Non-pigmented ciliary epithelial cell (primary cell): ENCODE measurements at regions not wholly inside any gene's neighbourhood (a gene's known extent, or its start where the extent isn't known, plus 50 kb on each side); places are given as distances from the start of the nearest gene placed in this dataset.

Experiments used
- DNase-seq: peaks from one replicate; pipeline ENCODE4 v3.0.0-alpha.2; 2010; ENCODE audit warnings: low read depth

DNA sequence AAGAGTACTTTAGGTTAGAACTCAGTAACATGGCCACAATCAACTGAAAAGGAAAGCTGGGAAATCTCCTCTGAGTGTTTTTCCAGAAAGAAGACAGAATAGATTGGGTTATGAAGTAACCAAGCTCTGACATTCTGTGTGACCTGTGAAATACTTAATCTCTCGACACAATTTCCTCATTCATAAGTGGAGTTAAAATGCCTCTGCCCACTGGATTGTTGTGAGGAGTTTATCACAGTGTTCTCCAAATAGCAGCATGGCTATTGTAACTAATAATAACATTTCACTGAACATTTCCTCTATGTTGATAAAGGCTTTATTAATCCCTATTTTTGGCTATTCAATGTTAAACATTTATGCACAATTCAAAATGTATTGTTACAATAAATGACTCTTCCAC lies 311.0 kb downstream of the GABRB2 start:
- DNase-seq, result no peak

DNA sequence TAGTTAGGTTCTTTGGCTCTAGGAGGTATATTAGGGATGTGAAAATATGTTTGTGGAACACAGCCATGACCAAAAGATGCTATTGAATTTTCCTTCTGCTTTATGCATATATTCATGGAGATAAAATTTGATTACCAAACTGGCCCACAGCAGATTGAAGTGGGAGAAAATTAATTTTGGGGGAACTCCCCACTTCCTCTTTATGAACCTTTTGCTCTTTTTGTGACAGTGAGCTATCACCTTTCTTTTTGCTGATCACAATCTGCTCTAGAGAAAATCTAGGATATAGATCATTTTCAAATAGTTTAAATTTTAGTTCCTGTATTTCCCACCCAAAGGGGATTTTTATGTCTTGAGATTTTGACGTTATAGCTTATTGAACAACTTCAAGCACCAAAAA lies 313.0 kb downstream of the GABRB2 start:
- no peak for DNase-seq

DNA sequence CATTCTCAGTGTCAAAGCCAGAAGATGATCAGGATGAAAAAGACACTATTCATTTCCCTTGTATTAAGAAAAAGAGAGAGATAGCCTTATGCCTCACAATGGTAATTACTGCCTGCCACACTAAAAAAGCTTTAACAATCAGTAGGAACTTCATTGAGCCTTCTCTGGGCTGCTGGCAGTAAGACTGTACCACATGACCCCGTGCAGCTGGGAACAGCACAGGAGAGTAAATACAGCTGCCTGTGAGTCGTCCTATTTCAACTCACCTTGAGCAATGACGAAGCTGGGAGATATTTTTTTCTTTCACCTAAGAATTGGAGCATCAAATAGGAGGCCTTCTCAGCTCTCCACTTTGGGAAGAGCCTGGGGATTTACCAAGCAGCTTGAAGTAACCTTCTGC lies 316.3 kb downstream of the GABRB2 start:
- no peak for DNase-seq

DNA sequence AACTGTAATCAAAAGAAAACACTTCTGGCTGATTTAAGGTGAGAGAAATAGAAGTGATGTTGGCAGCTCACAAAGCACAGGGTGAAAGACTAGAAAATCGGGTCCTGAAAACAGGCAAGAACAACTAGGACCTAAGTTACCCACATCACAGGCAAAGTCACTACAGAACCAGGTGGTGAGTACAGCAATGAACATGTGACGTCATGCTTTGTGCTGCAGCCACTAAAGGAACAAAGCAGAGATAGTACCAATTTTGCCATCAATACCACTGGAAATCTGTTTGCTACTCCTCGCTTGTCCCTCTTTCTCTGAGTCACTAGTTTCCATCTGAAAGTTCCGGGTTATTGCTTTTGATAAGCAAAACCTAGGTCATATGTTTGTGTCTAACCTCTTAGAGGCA lies 326.7 kb downstream of the GABRB2 start:
- no peak for DNase-seq

DNA sequence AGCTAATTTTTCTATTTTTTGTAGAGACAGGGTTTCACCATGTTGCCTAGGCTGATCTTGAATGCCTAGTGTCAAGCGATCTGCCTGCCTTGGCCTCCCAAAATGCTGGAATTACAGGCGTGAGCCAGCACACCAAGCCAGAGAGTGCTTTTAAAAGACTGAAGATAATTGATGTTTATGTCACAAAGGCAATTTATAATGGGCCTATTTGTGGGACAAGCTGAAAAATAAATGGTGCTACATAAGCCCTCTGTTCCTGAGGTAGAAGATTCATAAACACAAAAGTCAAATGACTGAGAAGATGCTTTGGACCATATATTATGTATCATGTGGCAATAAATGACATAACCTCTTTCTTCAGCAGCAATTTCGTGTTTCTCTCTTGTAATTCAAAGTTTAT lies 329.6 kb downstream of the GABRB2 start:
- no peak for DNase-seq

DNA sequence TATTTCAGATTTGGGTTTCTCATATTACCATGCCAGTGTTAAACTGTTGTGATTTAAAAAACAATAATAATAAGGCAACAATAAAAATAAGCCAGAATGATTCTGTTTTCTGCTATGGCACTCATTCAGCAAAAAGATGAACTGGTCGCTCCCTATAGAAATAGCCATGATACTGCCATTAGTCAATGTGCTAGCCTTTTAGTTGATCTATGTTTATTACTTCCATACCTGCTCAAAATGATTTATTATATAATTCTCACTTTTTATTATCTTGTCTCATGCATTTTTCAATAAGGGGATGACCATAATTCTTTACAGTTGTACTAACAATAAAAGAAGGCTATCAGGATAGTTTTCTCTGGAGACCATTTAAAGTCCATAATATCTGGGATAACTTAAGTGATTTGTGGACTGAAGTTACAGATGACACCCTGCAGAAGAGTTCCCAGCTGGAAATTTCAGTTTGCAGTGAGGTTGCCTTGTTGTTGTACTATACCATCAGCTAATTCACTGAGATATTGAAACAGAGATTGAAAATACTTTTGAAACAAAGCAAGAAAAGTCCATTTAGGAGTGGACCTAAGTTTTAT lies 334.3 kb downstream of the GABRB2 start:
- no peak for DNase-seq

DNA sequence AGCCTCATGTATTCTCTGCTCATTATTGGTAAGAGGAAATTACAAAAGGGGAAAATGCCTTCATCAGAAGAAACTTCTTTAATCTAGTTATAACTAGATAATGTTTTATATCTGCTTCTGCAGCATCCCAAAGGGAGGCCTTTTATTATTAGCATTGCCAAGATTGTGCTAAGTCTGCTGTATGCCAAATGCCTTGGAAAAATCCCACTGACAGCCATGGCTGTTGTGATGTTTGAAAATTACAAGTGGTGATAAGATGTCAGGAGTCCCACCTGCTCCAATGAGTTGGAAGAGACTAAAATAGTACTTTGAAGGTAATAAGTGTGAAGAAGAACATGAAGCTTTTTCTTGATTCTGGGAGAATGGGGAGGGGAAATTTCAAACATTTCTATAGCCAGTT lies 345.0 kb downstream of the GABRB2 start:
- no peak for DNase-seq

DNA sequence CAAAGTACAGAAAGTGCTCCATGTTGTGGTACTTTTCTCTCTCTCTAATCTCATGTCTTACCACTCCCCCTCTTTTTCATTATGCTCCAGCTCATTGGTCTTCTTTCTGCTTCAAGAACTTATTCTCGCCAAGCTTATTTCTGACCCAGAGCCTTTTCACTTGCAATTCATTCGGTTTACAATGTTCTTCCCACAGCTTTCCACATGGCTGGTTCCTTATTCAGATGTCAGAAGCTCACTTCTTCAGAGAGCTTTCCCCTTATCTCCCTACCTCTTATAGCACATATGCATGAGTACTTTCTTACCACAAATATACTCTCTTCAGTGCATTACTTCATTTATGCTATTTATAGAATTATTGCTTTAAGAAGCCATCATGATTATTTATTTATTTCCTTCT lies 338.8 kb upstream of the ATP10B start:
- DNase-seq, result no peak

DNA sequence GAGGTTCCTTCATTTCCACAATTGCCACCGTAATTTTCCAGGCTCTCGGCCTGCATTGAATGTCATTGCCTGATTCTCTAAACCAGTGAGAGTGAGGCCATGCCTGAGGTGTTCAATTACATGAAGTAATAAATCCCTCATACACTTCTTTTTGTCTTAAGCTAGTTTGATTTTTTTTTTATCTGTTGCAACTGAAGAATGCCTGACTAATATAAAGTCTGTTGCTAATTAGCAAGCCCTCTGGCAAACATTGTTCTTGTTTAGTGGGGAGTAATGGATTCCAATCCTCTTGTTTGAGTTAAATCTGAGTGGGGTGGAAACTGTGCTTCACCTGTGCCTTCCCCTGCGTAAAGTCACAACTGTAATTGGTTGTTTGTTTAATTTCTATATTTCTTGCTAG lies 338.1 kb upstream of the ATP10B start:
- DNase-seq, result no peak

DNA sequence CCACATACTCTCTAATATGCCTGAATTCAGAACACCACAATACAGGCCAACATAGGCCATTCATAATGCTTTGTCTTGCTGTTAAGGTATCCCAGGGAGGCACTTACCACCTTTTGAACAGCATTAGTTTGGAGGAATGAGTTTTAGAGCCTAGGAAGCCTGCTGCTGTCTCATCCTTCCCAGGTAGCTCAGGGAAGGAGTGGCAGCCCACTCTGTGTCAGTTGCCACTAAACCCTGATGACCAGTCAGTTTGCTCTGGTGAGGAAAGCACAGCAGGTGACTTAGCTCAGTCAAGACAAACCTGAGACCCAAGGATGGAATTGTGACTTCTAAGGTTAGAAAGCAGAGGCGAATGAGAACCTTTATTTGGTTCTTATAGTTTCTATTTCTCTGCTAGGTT lies 337.4 kb upstream of the ATP10B start:
- no peak for DNase-seq

DNA sequence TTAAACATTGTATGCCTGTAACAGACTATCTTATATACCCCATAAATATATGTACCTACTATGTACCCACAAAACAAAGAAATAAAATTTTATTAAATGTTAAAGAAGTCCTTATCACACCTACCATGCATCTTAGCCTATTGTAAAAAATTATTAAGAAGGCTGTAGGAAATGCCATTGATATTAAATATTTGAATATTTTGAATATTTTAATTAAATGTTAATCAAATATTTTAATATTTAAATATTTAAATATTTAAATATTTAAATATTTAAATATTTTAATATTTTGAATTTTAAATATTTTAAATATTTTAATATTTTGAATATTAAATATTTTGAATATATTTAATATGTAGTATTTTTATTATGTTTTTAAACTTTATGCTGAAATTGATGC lies 331.5 kb upstream of the ATP10B start:
- no peak for DNase-seq

DNA sequence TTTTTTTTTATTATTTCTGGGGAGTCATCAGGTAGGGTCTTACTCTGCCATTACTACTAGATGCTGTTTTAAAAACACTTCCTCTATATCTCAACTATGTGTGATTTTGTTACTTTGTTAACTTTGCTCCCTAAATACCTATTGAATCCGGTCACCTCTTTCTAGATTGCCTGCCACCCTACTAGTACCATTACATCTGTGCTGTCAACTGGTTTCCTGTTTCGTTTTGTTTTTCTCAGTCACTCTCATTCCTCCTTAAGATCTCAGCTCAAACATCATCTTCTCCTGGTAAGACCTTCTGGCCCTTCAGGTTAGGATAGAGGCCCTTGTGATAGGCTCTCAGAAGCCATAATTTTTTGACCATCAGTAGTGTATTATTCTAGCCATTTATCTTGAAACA lies 324.2 kb upstream of the ATP10B start:
- DNase-seq, result no peak

DNA sequence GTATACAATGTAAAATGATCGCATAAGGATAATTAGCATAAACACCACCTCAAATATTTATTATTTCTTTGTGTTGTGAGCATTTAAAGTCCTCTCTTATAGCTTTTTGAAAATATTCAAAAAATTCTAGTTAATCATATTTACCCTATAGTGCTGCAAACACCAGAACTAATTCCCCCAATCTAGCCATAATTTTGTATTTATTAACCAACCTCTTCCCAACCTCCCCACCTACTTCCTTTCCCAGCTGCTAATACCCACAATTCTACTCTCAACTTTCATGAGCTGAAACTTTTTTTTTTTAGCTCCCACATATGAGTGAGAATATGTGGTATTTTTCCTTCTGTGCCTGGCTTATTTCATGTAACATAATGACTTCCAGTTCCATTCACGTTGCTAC lies 317.8 kb upstream of the ATP10B start:
- no peak for DNase-seq

DNA sequence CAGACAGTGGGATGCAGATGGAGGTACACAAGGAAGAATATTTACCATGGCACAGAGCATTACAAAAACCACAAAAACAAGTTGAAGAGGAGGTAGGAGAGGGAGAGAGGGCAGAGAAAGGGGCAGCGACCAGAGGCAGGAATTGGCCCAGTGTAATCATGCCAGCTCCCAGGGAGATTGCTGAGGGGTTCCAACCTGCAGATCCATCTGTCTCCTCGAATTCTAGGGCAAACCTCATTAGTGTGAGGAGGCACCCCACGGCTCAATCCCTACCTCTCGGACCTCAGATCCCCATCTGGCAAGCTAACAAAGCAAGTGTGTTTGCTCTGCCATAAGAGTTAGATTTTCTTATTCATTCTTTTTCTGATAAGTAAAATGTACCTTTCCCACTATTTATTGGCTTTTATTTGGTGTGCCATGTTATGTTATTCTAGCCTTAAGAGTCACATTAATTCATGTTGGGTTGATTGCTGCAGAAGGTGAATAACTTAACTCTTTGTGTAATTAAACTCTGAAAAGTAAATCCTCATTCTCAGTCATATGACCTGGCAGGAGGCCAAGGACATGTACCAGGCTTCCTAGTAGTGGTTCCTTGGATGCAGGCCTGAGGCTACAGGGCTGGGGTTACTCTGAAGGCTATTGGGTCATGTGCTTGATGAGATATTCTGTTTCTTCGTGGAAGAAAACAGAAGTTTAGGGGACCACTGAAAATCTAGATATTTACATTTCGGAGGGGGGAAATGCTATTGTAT lies 315.2 kb upstream of the ATP10B start:
- no peak for DNase-seq

DNA sequence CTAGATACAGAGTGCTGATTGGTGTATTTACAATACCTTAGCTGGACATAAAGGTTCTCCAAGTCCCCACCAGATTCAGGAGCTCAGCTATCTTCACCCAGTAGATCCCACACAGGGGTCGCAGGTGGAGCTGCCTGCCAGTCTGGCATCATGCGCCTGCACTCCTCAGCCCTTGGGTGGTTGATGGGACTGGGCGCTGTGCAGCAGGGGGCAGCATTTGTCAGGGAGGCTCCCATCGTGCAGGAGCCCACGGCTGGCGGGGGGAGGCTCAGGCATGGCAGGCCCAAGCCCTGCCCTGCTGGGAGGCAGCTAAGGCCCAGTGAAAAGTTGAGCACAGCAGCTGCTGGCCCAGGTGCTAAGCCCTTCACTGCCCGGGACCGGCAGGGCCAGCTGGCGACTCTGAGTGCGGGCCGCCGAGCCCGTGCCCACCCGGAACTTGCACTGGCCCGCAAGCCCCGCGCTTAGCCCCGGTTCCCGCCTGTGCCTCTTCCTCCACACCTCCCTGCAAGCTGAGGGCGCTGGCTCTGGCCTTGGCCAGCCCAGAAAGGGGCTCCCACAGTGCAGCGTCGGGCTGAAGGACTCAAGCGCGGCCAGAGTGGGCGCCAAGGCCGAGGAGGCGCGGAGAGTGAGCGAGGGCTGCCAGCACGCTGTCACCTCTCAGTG lies 314.1 kb upstream of the ATP10B start:
- no peak for DNase-seq

DNA sequence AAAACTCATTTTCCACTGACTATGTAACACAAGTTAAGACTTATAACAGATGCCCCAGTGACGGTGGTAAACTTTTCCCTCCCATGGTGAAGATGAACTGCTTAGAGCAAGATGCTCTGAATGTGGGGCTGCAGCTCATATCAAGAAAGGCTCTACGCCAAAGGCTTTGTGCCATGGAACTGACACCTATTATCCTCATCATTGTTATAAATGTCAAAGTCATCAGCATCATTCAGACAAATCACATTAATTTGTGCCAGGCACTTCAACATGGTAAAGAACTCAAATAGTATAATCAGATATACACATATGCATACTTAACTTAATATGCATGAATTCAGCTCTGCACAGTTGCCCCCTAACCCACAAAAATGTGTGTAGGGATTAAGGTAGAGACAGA lies 305.9 kb upstream of the ATP10B start:
- no peak for DNase-seq

DNA sequence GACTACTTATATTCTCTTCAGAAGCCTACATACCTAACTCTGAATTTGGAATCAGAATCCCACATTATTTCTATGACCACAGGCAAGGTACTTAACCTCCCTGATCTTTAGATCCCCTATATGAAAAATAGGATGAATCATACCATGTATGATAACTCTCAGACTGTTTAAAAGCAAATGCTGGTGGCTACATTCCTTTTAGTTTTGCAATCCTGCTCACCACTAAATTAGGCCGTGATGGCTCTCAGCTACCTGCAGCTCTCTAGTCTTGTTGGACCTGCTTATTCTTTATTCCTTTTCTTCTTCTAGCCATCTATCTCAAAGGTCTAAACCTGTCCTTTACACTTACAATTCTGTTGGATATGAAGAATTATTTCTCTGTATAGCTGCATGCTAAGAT lies 303.4 kb upstream of the ATP10B start:
- no peak for DNase-seq

DNA sequence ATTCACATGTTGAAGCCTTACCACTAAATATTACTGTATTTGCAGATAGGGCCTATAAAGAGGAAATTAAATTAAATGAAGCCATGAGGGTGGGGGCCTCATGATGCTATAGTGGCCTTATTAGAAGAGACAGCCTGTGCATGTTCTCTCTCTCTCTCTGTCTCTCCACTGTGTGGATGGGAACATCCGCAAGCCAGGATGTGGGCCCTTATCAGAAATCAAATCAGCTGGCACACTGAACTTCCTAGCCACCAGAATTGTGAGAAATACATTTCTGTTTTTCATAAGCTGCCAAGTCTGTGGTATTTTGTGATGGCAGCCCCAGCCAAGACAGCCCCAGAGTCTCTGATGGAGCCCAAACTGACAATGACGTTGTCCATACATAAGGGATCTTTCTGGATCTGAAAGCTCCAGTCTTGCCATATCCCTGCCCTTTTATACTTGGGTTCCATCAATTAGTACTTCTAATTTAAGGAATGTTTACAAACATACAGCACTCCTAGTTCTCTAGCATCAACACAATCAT lies 300.5 kb upstream of the ATP10B start:
- no peak for DNase-seq

DNA sequence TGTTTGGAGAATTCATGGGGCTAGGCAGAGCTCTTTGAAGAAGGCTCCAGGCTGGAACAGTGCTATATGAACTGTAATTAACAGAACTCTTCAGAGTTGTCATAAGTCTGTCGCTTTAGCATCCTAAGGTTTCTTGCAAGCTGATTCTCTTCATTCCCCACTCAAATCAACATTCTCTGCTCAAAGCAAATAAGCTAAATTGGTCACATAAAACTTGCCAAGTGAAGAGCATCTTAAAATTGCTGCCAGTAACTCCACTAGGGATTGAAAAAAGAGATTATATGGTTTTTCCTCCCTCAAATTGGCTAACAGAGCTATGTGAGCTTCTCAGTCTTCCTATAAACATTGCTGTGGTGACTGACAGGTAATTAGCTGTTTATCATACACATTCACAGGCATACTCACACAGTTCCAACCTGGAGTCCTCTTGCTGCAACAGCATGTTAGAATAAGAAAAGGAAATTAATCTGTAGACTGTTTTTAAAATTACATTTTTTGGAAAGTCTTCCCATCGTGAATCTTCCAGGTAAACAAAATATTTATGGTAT lies 298.5 kb upstream of the ATP10B start:
- no peak for DNase-seq

DNA sequence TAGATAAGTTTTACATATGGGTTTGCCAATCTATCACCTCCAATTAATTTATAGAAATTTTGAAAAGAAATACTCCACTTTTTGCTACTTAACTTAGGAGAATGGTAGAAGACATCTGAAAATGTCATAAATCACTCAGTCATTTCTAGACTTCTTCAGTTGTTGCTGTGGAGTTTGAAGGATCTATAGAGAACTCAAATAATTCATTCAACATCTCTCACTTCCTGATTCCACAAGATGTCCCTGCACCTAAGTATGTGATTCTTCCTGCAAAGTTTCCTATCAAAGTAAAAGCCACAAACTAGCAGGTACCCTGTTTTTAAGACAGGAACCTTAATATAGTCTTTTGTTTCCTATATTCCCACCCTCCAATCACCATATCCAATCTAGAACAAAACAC lies 297.1 kb upstream of the ATP10B start:
- no peak for DNase-seq

DNA sequence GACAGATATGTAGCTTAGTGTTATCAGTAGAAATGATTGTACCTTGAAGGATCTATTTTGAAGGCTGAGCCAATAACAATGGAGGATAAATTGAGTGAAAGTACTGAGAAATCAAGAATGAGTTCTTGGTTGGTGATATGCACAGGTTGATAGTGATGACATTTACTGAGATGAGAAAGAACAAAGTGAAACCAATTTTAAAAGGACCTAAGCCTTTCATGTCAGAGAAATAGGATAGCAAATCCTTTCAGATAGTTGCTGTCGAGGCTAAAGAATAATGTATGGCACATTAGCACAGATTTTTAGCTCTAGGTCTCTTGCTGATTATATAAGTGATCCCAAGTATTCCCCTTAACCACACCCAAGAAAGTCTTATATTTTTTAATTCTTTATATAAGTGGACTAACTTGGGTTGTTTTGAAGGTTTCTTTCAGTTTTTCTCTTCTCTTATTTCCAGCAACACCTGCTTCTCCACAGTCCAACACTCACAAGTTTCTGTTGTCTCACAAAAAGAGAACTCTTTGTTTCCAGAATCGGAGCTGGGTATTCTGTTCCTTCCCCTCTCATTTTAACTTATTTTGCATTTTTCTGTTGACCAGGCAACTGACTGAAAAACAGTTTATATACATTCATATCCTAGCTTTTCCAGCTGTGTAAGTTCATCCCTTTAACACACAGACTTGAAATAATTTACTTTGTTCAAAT lies 286.9 kb upstream of the ATP10B start:
- DNase-seq, result no peak

DNA sequence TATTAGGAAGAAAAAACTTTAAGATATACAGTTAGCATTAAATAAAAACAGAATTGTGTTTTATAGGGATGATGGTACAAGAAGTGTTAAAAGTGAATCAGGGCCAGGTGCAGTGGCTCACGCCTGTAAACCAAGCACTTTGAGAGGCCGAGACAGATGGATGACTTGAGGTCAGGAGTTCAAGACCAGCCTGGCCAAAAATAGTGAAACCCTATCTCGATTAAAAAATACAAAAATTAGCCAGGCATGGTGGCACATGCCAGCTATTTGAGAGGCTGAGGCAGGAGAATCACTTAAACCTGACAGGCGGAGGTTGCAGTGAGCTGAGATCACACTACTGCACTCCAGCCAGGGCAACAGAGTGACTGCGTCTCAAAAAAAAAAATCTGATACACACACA lies 282.9 kb upstream of the ATP10B start:
- DNase-seq, result no peak

DNA sequence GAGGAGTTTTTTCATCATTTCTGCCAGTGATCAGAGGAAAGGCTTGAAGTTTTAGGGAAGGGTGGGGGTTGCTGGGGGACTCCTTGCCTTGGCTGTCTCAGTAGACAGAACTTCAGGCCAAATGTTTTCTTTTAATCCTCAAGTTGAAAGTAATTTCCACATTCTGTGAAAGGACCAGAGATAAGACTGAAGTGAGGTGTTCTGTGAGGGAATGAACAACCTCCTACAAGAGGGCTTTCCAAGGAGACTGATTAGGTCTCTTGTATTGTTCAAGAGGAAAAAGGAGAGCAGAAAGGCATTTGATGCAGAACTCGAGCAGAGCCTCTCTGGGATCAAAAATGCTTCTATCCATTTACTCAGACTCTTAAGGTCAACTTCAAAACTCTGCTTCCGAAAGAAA lies 282.1 kb upstream of the ATP10B start:
- DNase-seq, result no peak
